ENCODE measurements at regions not wholly inside any gene's neighbourhood (a gene's known extent, or its start where the extent isn't known, plus 50 kb on each side); places are given as distances from the start of the nearest gene placed in this dataset.

DNA sequence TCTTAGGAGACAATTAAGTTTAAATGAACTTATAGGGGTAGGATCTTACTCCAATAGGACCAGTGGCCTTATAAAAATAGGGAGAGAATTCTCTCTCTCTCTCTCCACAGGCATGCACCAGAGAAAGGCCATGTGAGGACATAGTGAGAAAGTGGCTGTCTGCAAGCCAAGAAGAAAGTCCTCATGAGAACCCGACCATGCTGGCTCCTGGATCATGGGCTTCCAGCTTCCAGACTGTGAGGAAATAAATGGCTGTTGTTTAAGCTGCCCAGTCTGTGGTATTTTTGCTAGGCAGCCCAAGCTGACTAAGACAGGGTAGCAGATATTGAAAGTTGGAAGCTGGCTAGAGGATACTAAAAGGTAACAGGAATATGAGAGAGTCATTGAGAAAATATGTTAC, 454.0 kb downstream of the NBAS start:
- 36% methylated on average over 1 of the region's 1 CpG for WGBS
- Histone ChIP-seq H3K4me1 (peaks cover 0 to 15% (median 13%) of the 10 kb centered on the region in 4 donors), H3K36me3 (no peaks in the 10 kb centered on the region), H3K9me3 (peaks cover 0 to 13% (median 6%) of the 10 kb centered on the region in 4 donors), H3K4me3 (no peak overlapping the region), H3K27me3 (no peaks in the 10 kb centered on the region), H3K27ac (replicated peaks in 1 of 4) (peak overlapping the region in 2 of 4 donors; percentile 13 to 59)
- intact Hi-C loops (cut with DNase I): no loop called here
- TF ChIP-seq EP300 (IDR thresholded peaks at IDR 0.05) (no peak), POLR2A (IDR thresholded peaks at IDR 0.05; ENCODE audit: low read depth) (no peak), CTCF (IDR thresholded peaks at IDR 0.05) (no peak), POLR2AphosphoS5 (IDR thresholded peaks at IDR 0.05) (peak in 1 of 2 donors; percentile 15)
- peak; percentile 88 for DNase-seq (ENCODE audit: extremely low spot score)

- no peak overlapping the region for H3K27ac ChIP-seq (replicated peaks in 1 of 4)
- H3K27me3 ChIP-seq: no peaks in the 10 kb centered on the region
- H3K4me1 ChIP-seq: peaks cover 0 to 11% (median 7%) of the 10 kb centered on the region in 4 donors
- 100% methylated on average over 1 of the region's 1 CpG for WGBS
- H3K36me3 ChIP-seq: no peaks in the 10 kb centered on the region
- TF ChIP-seq EP300 (IDR thresholded peaks at IDR 0.05) (no peak), CTCF (IDR thresholded peaks at IDR 0.05) (no peak), POLR2AphosphoS5 (IDR thresholded peaks at IDR 0.05) (no peak), POLR2A (IDR thresholded peaks at IDR 0.05; ENCODE audit: low read depth) (no peak)
- H3K4me3 ChIP-seq: no peak overlapping the region
- DNase-seq (ENCODE audit: extremely low spot score): no peak
- H3K9me3 ChIP-seq: peaks cover 0 to 33% (median 12%) of the 10 kb centered on the region in 4 donors
- intact Hi-C loops (cut with DNase I): no loop called here
These were observed 449.4 kb downstream of the NBAS start for GRCh38 chr2:15111718-15112117.

DNA sequence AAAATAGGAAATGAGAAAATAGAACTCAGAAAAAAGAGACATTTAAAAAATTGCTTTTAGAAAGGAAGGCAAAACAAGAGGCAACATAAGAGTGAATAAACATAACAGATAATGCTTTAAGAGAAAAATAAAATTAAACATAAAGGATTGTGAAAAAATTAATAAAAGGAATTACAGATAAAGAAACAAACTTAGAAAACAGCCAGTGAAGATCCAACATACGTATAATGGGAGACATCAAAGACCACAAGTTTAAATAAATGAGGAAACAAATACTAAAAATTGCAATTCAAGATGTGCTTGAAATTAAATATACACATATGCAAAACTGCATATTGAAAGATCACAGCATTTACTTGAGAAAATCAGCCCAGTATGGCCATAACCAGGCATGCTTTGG, 448.9 kb downstream of the NBAS start:
- 93% methylated on average over 1 of the region's 1 CpG for WGBS
- no peak for TF ChIP-seq CTCF (IDR thresholded peaks at IDR 0.05)
- no peak for TF ChIP-seq POLR2A (IDR thresholded peaks at IDR 0.05; ENCODE audit: low read depth)
- TF ChIP-seq EP300 (IDR thresholded peaks at IDR 0.05): no peak
- no peak for TF ChIP-seq POLR2AphosphoS5 (IDR thresholded peaks at IDR 0.05)

DNA sequence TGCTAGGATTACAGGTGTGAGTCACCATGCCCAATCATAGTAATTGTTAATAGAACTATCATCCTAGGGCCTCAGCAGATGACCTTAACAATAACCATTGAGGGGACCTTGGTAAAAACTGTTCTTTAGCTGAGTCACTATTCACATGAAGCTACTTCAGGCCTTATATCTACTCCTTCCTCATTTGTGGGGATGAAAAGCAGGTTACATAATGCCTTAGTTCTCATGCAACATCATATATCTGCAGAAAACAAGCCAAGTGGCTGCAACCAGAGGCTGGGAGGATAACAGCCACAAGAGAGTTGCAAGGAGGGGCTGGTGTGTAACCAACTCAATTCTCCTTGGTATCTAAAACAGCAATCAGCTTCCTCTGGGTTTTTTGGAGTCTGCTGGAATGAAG, 445.4 kb downstream of the NBAS start:
- DNase-seq (ENCODE audit: extremely low spot score): peak; percentile 34
- Histone ChIP-seq H3K36me3 (no peaks in the 10 kb centered on the region), H3K27me3 (no peaks in the 10 kb centered on the region), H3K27ac (replicated peaks in 1 of 4) (no peak overlapping the region), H3K4me1 (no peaks in the 10 kb centered on the region), H3K4me3 (no peak overlapping the region), H3K9me3 (peaks cover 0 to 33% (median 12%) of the 10 kb centered on the region in 4 donors)
- intact Hi-C loops (cut with DNase I): no loop called here
- no peak for TF ChIP-seq POLR2AphosphoS5 (IDR thresholded peaks at IDR 0.05)
- no peak for TF ChIP-seq EP300 (IDR thresholded peaks at IDR 0.05)
- TF ChIP-seq POLR2A (IDR thresholded peaks at IDR 0.05; ENCODE audit: low read depth): no peak
- TF ChIP-seq CTCF (IDR thresholded peaks at IDR 0.05): no peak

More for the DNA sequence above, 448.9 kb downstream of the NBAS start:
- peaks cover 0 to 33% (median 12%) of the 10 kb centered on the region in 4 donors for H3K9me3 ChIP-seq
- intact Hi-C loops (cut with DNase I): no loop called here
- no peak for DNase-seq (ENCODE audit: extremely low spot score)
- H3K36me3 ChIP-seq: no peaks in the 10 kb centered on the region
- H3K4me3 ChIP-seq: no peak overlapping the region
- H3K27me3 ChIP-seq: no peaks in the 10 kb centered on the region
- peaks cover 0 to 6% (median 3%) of the 10 kb centered on the region in 4 donors for H3K4me1 ChIP-seq
- H3K27ac ChIP-seq (replicated peaks in 1 of 4): no peak overlapping the region

- no peak overlapping the region for H3K27ac ChIP-seq (replicated peaks in 1 of 4)
- no peaks in the 10 kb centered on the region for H3K27me3 ChIP-seq
- no peak for TF ChIP-seq EP300 (IDR thresholded peaks at IDR 0.05)
- no peak for TF ChIP-seq POLR2A (IDR thresholded peaks at IDR 0.05; ENCODE audit: low read depth)
- TF ChIP-seq POLR2AphosphoS5 (IDR thresholded peaks at IDR 0.05): no peak
- no peak for TF ChIP-seq CTCF (IDR thresholded peaks at IDR 0.05)
- H3K4me1 ChIP-seq: no peaks in the 10 kb centered on the region
- intact Hi-C loops (cut with DNase I): no loop called here
- H3K36me3 ChIP-seq: no peaks in the 10 kb centered on the region
- H3K9me3 ChIP-seq: peaks cover 0 to 23% (median 9%) of the 10 kb centered on the region in 4 donors
- no peak for DNase-seq (ENCODE audit: extremely low spot score)
- H3K4me3 ChIP-seq: no peak overlapping the region
- WGBS: 90% methylated on average over 6 of the region's 6 CpGs
These were observed 444.3 kb downstream of the NBAS start for GRCh38 chr2:15116830-15117229.
